Vagina (tissue), 2 donors: ENCODE measurements at regions not wholly inside any gene's neighbourhood (a gene's known extent, or its start where the extent isn't known, plus 50 kb on each side); places are given as distances from the start of the nearest gene placed in this dataset.

Experiments
- DNase-seq, 2 donors: peaks; one replicate each; pipeline ENCODE4 v3.0.0-alpha.2; 2017; ENCODE audit errors: extremely low spot score in 2 of 2
- H3K27ac ChIP-seq: fragments of 200-600 bp; sonication (generic); one replicate; pipeline ENCODE4 v1.5.1; 2019
- H3K27me3 ChIP-seq: fragments of 200-600 bp; sonication (generic); one replicate; pipeline ENCODE4 v1.5.1; 2019
- H3K36me3 ChIP-seq, 2 donors: fragments of 200-600 bp; sonication (generic); one replicate each; pipeline ENCODE4 v1.5.1; 2017 to 2019
- H3K4me1 ChIP-seq: fragments of 200-600 bp; sonication (generic); one replicate; pipeline ENCODE4 v1.5.1; 2019
- H3K4me3 ChIP-seq, 2 donors: fragments of 200-600 bp; sonication (generic); 1 replicate in 1 of 2; 2 replicates in 1 of 2; pipeline ENCODE4 v1.5.1; 2016 to 2019
- H3K9me3 ChIP-seq: fragments of 200-600 bp; sonication (generic); one replicate; pipeline ENCODE4 v1.5.1; 2019
- CTCF ChIP-seq, 3 experiments: fragments of 450-650 bp in 2 of 3; fragments of 200-600 bp in 1 of 3; sonication (generic) in 1 of 3; IDR thresholded peaks; one replicate each; pipeline ENCODE4 v1.5.1; 2017 to 2019; ENCODE audit warnings: antibody characterized with exemption in 3 of 3, mild to moderate bottlenecking in 2 of 3, moderate library complexity in 2 of 3
- POLR2A ChIP-seq, 2 donors: fragments of 450-650 bp; IDR thresholded peaks; one replicate each; pipeline ENCODE4 v1.6.1; 2017; ENCODE audit warnings: antibody characterized with exemption in 2 of 2, mild to moderate bottlenecking in 2 of 2, moderate library complexity in 2 of 2
- POLR2AphosphoS5 ChIP-seq, 2 donors: sonication (generic); formaldehyde crosslinking; IDR thresholded peaks; one replicate each; pipeline ENCODE4 v1.9.0; 2017; ENCODE audit warnings: antibody characterized with exemption in 2 of 2, mild to moderate bottlenecking in 2 of 2, low read depth in 1 of 2; ENCODE audit not compliant: insufficient read depth in 1 of 2
- intact Hi-C: fragments of 100-400 bp; cut with DNase I; formaldehyde crosslinking; loops from one replicate; pipeline ENCODE4 v1.15.1; 2023

GRCh38 chr15:45980366-45980765 is 345.5 kb downstream of the SQOR start:
- H3K27me3 ChIP-seq, result no peaks in the 10 kb centered on the region
- no peaks in the 10 kb centered on the region for H3K36me3 ChIP-seq
- TF ChIP-seq POLR2AphosphoS5 (IDR thresholded peaks at IDR 0.05; ENCODE audit: insufficient read depth in 1 of 2, low read depth in 1 of 2) (no peak), CTCF (IDR thresholded peaks at IDR 0.05) (no peak), POLR2A (IDR thresholded peaks at IDR 0.05) (no peak)
- no peak overlapping the region for H3K4me3 ChIP-seq
- no peak for DNase-seq
- intact Hi-C loops, result no loop called here
- no peaks in the 10 kb centered on the region for H3K9me3 ChIP-seq
- H3K27ac ChIP-seq, result no peak overlapping the region
- H3K4me1 ChIP-seq, result no peaks in the 10 kb centered on the region

GRCh38 chr15:45981625-45982024 is 346.8 kb downstream of the SQOR start:
- Histone ChIP-seq H3K4me3 (no peak overlapping the region), H3K36me3 (no peaks in the 10 kb centered on the region), H3K4me1 (no peaks in the 10 kb centered on the region), H3K27me3 (no peaks in the 10 kb centered on the region), H3K9me3 (no peaks in the 10 kb centered on the region), H3K27ac (no peak overlapping the region)
- no peak for DNase-seq
- TF ChIP-seq POLR2A (IDR thresholded peaks at IDR 0.05) (no peak), POLR2AphosphoS5 (IDR thresholded peaks at IDR 0.05; ENCODE audit: insufficient read depth in 1 of 2, low read depth in 1 of 2) (no peak), CTCF (IDR thresholded peaks at IDR 0.05) (no peak)
- intact Hi-C loops, result no loop called here

GRCh38 chr15:45991863-45992262 is 357.0 kb downstream of the SQOR start:
- TF ChIP-seq CTCF (IDR thresholded peaks at IDR 0.05) (no peak), POLR2A (IDR thresholded peaks at IDR 0.05) (no peak), POLR2AphosphoS5 (IDR thresholded peaks at IDR 0.05; ENCODE audit: insufficient read depth in 1 of 2, low read depth in 1 of 2) (no peak)
- H3K4me3 ChIP-seq, result no peak overlapping the region
- H3K4me1 ChIP-seq, result no peaks in the 10 kb centered on the region
- H3K36me3 ChIP-seq, result no peaks in the 10 kb centered on the region
- intact Hi-C loops, result no loop called here
- H3K9me3 ChIP-seq, result no peaks in the 10 kb centered on the region
- no peak overlapping the region for H3K27ac ChIP-seq
- H3K27me3 ChIP-seq, result no peaks in the 10 kb centered on the region
- no peak for DNase-seq

GRCh38 chr15:45993072-45993471 is 358.2 kb downstream of the SQOR start:
- no peak for DNase-seq
- no peaks in the 10 kb centered on the region for H3K4me1 ChIP-seq
- no peak overlapping the region for H3K27ac ChIP-seq
- H3K36me3 ChIP-seq, result no peaks in the 10 kb centered on the region
- intact Hi-C loops, result no loop called here
- H3K4me3 ChIP-seq, result no peak overlapping the region
- no peaks in the 10 kb centered on the region for H3K27me3 ChIP-seq
- TF ChIP-seq POLR2AphosphoS5 (IDR thresholded peaks at IDR 0.05; ENCODE audit: insufficient read depth in 1 of 2, low read depth in 1 of 2) (no peak), CTCF (IDR thresholded peaks at IDR 0.05) (no peak), POLR2A (IDR thresholded peaks at IDR 0.05) (no peak)
- no peaks in the 10 kb centered on the region for H3K9me3 ChIP-seq

GRCh38 chr15:45993508-45993907 is 358.7 kb downstream of the SQOR start:
- Histone ChIP-seq H3K36me3 (no peaks in the 10 kb centered on the region), H3K9me3 (no peaks in the 10 kb centered on the region), H3K4me1 (no peaks in the 10 kb centered on the region), H3K27ac (no peak overlapping the region), H3K27me3 (no peaks in the 10 kb centered on the region), H3K4me3 (no peak overlapping the region)
- intact Hi-C loops, result no loop called here
- DNase-seq, result no peak
- TF ChIP-seq POLR2A (IDR thresholded peaks at IDR 0.05), result no peak
- TF ChIP-seq CTCF (IDR thresholded peaks at IDR 0.05), result no peak
- no peak for TF ChIP-seq POLR2AphosphoS5 (IDR thresholded peaks at IDR 0.05; ENCODE audit: insufficient read depth in 1 of 2, low read depth in 1 of 2)
